Fibroblast of lung (primary cell): ENCODE measurements at regions not wholly inside any gene's neighbourhood (a gene's known extent, or its start where the extent isn't known, plus 50 kb on each side); places are given as distances from the start of the nearest gene placed in this dataset.

ENCODE experiments used
- EZH2 ChIP-seq: IDR thresholded peaks from 2 replicates; pipeline ENCODE4 v1.5.1; 2012; ENCODE audit warnings: low read length, control low read depth, mild to moderate bottlenecking; ENCODE audit errors: missing control alignments
- TF ChIP-seq, protein P1 (sequence below), 2 donors: IDR thresholded peaks in 1 of 2; conservative IDR thresholded peaks in 1 of 2; 1 replicate in 1 of 2; 2 replicates in 1 of 2; pipeline ENCODE4 v1.5.1; 2011 to 2012; ENCODE audit warnings: low read length in 2 of 2, control low read depth in 1 of 2, inconsistent platforms in 1 of 2, low read depth in 1 of 2, mild to moderate bottlenecking in 1 of 2

DNA sequence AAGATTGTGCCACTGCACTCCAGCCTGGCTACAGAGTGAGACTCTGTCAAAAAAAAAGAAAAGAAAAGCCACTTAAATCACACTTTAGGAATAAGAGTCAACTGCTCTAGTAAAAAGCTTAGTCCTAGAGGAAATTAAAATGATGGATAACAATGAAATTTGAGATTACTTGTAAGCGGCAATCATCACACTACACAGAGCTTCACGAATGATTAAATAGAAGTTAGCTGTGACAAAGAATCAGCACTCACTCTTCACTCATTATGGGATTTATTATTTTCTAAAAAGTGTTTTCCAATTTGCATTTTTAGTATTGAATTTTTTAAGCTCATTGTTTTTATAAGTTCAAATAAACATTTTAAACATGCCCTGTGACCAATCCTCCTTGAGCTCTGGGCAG lies 718.0 kb downstream of the UTRN start:
- TF ChIP-seq, protein P1, sequence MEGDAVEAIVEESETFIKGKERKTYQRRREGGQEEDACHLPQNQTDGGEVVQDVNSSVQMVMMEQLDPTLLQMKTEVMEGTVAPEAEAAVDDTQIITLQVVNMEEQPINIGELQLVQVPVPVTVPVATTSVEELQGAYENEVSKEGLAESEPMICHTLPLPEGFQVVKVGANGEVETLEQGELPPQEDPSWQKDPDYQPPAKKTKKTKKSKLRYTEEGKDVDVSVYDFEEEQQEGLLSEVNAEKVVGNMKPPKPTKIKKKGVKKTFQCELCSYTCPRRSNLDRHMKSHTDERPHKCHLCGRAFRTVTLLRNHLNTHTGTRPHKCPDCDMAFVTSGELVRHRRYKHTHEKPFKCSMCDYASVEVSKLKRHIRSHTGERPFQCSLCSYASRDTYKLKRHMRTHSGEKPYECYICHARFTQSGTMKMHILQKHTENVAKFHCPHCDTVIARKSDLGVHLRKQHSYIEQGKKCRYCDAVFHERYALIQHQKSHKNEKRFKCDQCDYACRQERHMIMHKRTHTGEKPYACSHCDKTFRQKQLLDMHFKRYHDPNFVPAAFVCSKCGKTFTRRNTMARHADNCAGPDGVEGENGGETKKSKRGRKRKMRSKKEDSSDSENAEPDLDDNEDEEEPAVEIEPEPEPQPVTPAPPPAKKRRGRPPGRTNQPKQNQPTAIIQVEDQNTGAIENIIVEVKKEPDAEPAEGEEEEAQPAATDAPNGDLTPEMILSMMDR (conservative IDR thresholded peaks at IDR 0.05 in 1 of 2, IDR thresholded peaks at IDR 0.05 in 1 of 2; ENCODE audit: low read depth in 1 of 2, low read length in 2 of 2), result no peak
- no peak for TF ChIP-seq EZH2
